ENCODE measurements at regions not wholly inside any gene's neighbourhood (a gene's known extent, or its start where the extent isn't known, plus 50 kb on each side); places are given as distances from the start of the nearest gene placed in this dataset.

- TF ChIP-seq CTCF (IDR thresholded peaks at IDR 0.05): no peak
- Histone ChIP-seq H3K9me3 (ENCODE audit: control insufficient read depth, insufficient read depth, low read length) (no peaks in the 10 kb centered on the region), H3K27ac (ENCODE audit: low read length) (no peak overlapping the region), H3K27me3 (ENCODE audit: control insufficient read depth, insufficient read depth, low read length) (no peaks in the 10 kb centered on the region), H3K4me3 (ENCODE audit: low read length) (no peak overlapping the region), H3K4me1 (ENCODE audit: control insufficient read depth, insufficient read depth, low read length) (no peaks in the 10 kb centered on the region), H3K36me3 (ENCODE audit: control insufficient read depth, insufficient read depth, low read length) (no peaks in the 10 kb centered on the region)
- H3K27ac Mint-ChIP-seq: no peak overlapping the region
- H3K4me1 Mint-ChIP-seq: no peaks in the 10 kb centered on the region
- H3K9me3 Mint-ChIP-seq: peaks cover 4 to 5% of the 10 kb centered on the region in 2 donors
- intact Hi-C loops (cut with micrococcal nuclease): no loop called here
- peaks cover 4 to 7% of the 10 kb centered on the region in 2 donors for H3K27me3 Mint-ChIP-seq (ENCODE audit: low read depth in 2 of 2)
- no peaks in the 10 kb centered on the region for H3K36me3 Mint-ChIP-seq
- DNase-seq (peak in 1 of 2 donors; percentile 50), ATAC-seq (no peak)
- H3K4me3 Mint-ChIP-seq: no peak overlapping the region
- 78% methylated on average over 7 of the region's 7 CpGs for WGBS (ENCODE audit: insufficient coverage)
Measured at GRCh38 chr5:113663879-113664541, 150.5 kb downstream of the YTHDC2 start.

GRCh38 chr5:113673041-113673440, 159.5 kb downstream of the YTHDC2 start:
- intact Hi-C loops (cut with micrococcal nuclease): no loop called here
- Mint-ChIP-seq H3K27ac (no peak overlapping the region), H3K27me3 (ENCODE audit: low read depth in 2 of 2) (peaks cover 0 to 4% of the 10 kb centered on the region in 2 donors), H3K36me3 (no peaks in the 10 kb centered on the region), H3K4me1 (no peaks in the 10 kb centered on the region), H3K9me3 (peaks cover 2 to 5% of the 10 kb centered on the region in 2 donors), H3K4me3 (no peak overlapping the region)
- DNase-seq (no peak), ATAC-seq (no peak)
- no peak for TF ChIP-seq CTCF (IDR thresholded peaks at IDR 0.05)
- no peaks in the 10 kb centered on the region for H3K27me3 ChIP-seq (ENCODE audit: control insufficient read depth, insufficient read depth, low read length)
- H3K36me3 ChIP-seq (ENCODE audit: control insufficient read depth, insufficient read depth, low read length): no peaks in the 10 kb centered on the region
- H3K4me3 ChIP-seq (ENCODE audit: low read length): no peak overlapping the region
- no peaks in the 10 kb centered on the region for H3K9me3 ChIP-seq (ENCODE audit: control insufficient read depth, insufficient read depth, low read length)
- no peak overlapping the region for H3K27ac ChIP-seq (ENCODE audit: low read length)
- 66% methylated on average over 2 of the region's 3 CpGs for WGBS (ENCODE audit: insufficient coverage)
- no peaks in the 10 kb centered on the region for H3K4me1 ChIP-seq (ENCODE audit: control insufficient read depth, insufficient read depth, low read length)

GRCh38 chr5:113675166-113675565, 161.7 kb downstream of the YTHDC2 start:
- 83% methylated on average over 2 of the region's 3 CpGs for WGBS (ENCODE audit: insufficient coverage)
- intact Hi-C loops (cut with micrococcal nuclease): no loop called here
- ATAC-seq: no peak

More at GRCh38 chr5:113675166-113675565, 161.7 kb downstream of the YTHDC2 start:
- H3K4me1 Mint-ChIP-seq: no peaks in the 10 kb centered on the region
- Histone ChIP-seq H3K27me3 (ENCODE audit: control insufficient read depth, insufficient read depth, low read length) (no peaks in the 10 kb centered on the region), H3K27ac (ENCODE audit: low read length) (no peak overlapping the region), H3K36me3 (ENCODE audit: control insufficient read depth, insufficient read depth, low read length) (no peaks in the 10 kb centered on the region), H3K9me3 (ENCODE audit: control insufficient read depth, insufficient read depth, low read length) (no peaks in the 10 kb centered on the region), H3K4me3 (ENCODE audit: low read length) (no peak overlapping the region), H3K4me1 (ENCODE audit: control insufficient read depth, insufficient read depth, low read length) (no peaks in the 10 kb centered on the region)
- H3K36me3 Mint-ChIP-seq: no peaks in the 10 kb centered on the region
- no peak overlapping the region for H3K4me3 Mint-ChIP-seq
- H3K27me3 Mint-ChIP-seq (ENCODE audit: low read depth in 2 of 2): peaks cover 0 to 4% of the 10 kb centered on the region in 2 donors
- H3K9me3 Mint-ChIP-seq: no peaks in the 10 kb centered on the region
- no peak for DNase-seq
- TF ChIP-seq CTCF (IDR thresholded peaks at IDR 0.05): no peak
- no peak overlapping the region for H3K27ac Mint-ChIP-seq

All from natural killer cell (primary cell).